AG04450 (cell line): ENCODE measurements at regions not wholly inside any gene's neighbourhood (a gene's known extent, or its start where the extent isn't known, plus 50 kb on each side); places are given as distances from the start of the nearest gene placed in this dataset.

Experiments
- CTCF ChIA-PET: fragments of 300-600, 350-600 bp; formaldehyde crosslinking; extraction: SDS; loops from one replicate; lab custom pipeline; 2022; ENCODE audit warnings: antibody characterized with exemption, inconsistent platforms; lab: Charles Lee
- POLR2A ChIA-PET: fragments of 350-600 bp; formaldehyde crosslinking; extraction: SDS; loops from one replicate; lab custom pipeline; 2021; ENCODE audit warnings: antibody characterized with exemption, inconsistent platforms; lab: Yijun Ruan, JAX
- DNase-seq: peaks from one replicate; pipeline ENCODE4 v3.0.0-alpha.2; 2011; ENCODE audit warnings: low read depth, low spot score
- H3K27ac ChIP-seq: one replicate; pipeline ENCODE4 v1.5.1; 2012; ENCODE audit warnings: low read depth, low read length, control low read depth
- H3K27me3 ChIP-seq: one replicate; pipeline ENCODE4 v1.6.0; 2012; ENCODE audit warnings: low read length; ENCODE audit not compliant: control insufficient read depth, insufficient read depth
- H3K4me3 ChIP-seq: 2 replicates; pipeline ENCODE4 v1.5.1; 2011; ENCODE audit warnings: mild to moderate bottlenecking, low read depth, low read length, control low read depth
- H3K9me3 ChIP-seq: 2 replicates; pipeline ENCODE4 v1.5.1; 2012; ENCODE audit warnings: low read length; ENCODE audit not compliant: control insufficient read depth, insufficient read depth
- TF ChIP-seq, protein P1 (sequence below): IDR thresholded peaks from 2 replicates; pipeline ENCODE4 v1.5.1; 2011; ENCODE audit warnings: low read depth, low read length, control low read depth, inconsistent platforms

- H3K9me3 ChIP-seq = no peaks in the 10 kb centered on the region
- DNase-seq = no peak
- ChIA-PET POLR2A (no interaction called here), CTCF (interaction anchor here (1.0 kb wide), 1 partner anchor 18 kb away, joined by 4 read pairs; no protein-coding TSS in a partner anchor)
- peaks cover 4% of the 10 kb centered on the region for H3K27me3 ChIP-seq
- TF ChIP-seq, protein P1, sequence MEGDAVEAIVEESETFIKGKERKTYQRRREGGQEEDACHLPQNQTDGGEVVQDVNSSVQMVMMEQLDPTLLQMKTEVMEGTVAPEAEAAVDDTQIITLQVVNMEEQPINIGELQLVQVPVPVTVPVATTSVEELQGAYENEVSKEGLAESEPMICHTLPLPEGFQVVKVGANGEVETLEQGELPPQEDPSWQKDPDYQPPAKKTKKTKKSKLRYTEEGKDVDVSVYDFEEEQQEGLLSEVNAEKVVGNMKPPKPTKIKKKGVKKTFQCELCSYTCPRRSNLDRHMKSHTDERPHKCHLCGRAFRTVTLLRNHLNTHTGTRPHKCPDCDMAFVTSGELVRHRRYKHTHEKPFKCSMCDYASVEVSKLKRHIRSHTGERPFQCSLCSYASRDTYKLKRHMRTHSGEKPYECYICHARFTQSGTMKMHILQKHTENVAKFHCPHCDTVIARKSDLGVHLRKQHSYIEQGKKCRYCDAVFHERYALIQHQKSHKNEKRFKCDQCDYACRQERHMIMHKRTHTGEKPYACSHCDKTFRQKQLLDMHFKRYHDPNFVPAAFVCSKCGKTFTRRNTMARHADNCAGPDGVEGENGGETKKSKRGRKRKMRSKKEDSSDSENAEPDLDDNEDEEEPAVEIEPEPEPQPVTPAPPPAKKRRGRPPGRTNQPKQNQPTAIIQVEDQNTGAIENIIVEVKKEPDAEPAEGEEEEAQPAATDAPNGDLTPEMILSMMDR = no peak
- H3K4me3 ChIP-seq = no peak overlapping the region
- H3K27ac ChIP-seq = no peak overlapping the region
These were observed 215.8 kb downstream of the KCNS3 start for GRCh38 chr2:18094277-18094676.

- Histone ChIP-seq H3K27me3 (peaks cover 1% of the 10 kb centered on the region), H3K9me3 (no peaks in the 10 kb centered on the region), H3K27ac (no peak overlapping the region), H3K4me3 (no peak overlapping the region)
- CTCF ChIA-PET = no interaction called here
- DNase-seq = no peak
- TF ChIP-seq, protein P1 = no peak
- POLR2A ChIA-PET = no interaction called here
These were observed 214.7 kb downstream of the KCNS3 start for GRCh38 chr2:18093196-18093595.

GRCh38 chr2:18092760-18093159 lies 214.3 kb downstream of the KCNS3 start:
- POLR2A ChIA-PET = no interaction called here

GRCh38 chr2:18085593-18085992 lies 207.1 kb downstream of the KCNS3 start:
- H3K9me3 ChIP-seq = no peaks in the 10 kb centered on the region
- no peak overlapping the region for H3K4me3 ChIP-seq
- CTCF ChIA-PET = no interaction called here
- H3K27me3 ChIP-seq = no peaks in the 10 kb centered on the region
- TF ChIP-seq, protein P1 = no peak
- no peak overlapping the region for H3K27ac ChIP-seq
- POLR2A ChIA-PET = no interaction called here
- no peak for DNase-seq

More at GRCh38 chr2:18092760-18093159, 214.3 kb downstream of the KCNS3 start:
- no peaks in the 10 kb centered on the region for H3K27me3 ChIP-seq
- DNase-seq = no peak
- H3K4me3 ChIP-seq = no peak overlapping the region
- H3K9me3 ChIP-seq = no peaks in the 10 kb centered on the region
- CTCF ChIA-PET = no interaction called here
- TF ChIP-seq, protein P1 = no peak
- no peak overlapping the region for H3K27ac ChIP-seq

- no peaks in the 10 kb centered on the region for H3K9me3 ChIP-seq
- no peak overlapping the region for H3K27ac ChIP-seq
- no peak for DNase-seq
- CTCF ChIA-PET = no interaction called here
- H3K4me3 ChIP-seq = no peak overlapping the region
- TF ChIP-seq, protein P1 = no peak
- POLR2A ChIA-PET = no interaction called here
- no peaks in the 10 kb centered on the region for H3K27me3 ChIP-seq
These were observed 205.9 kb downstream of the KCNS3 start for GRCh38 chr2:18084376-18084775.
